Stimulated activated CD8-positive, alpha-beta memory T cell treated with anti-CD3 and anti-CD28 coated beads, Interleukin-15, amount 100 ng/mL, for 1 hour (primary cell): ENCODE measurements at regions not wholly inside any gene's neighbourhood (a gene's known extent, or its start where the extent isn't known, plus 50 kb on each side); places are given as distances from the start of the nearest gene placed in this dataset.

Experiments
- DNase-seq: peaks from one replicate; pipeline ENCODE4 v3.0.0-alpha.2; 2020; ENCODE audit warnings: low read depth

- DNase-seq = no peak
These were observed 77.2 kb downstream of the HIF1AN start for GRCh38 chr10:100612601-100613595.

- no peak for DNase-seq
These were observed 78.1 kb downstream of the HIF1AN start for GRCh38 chr10:100613846-100614245.

- no peak for DNase-seq
These were observed 78.8 kb downstream of the HIF1AN start for GRCh38 chr10:100614429-100615095.

- no peak for DNase-seq
These were observed 79.5 kb downstream of the HIF1AN start for GRCh38 chr10:100615241-100615640.

- no peak for DNase-seq
These were observed 80.2 kb downstream of the HIF1AN start for GRCh38 chr10:100615908-100616307.

GRCh38 chr10:100618091-100618615, 82.4 kb downstream of the HIF1AN start:
- no peak for DNase-seq

GRCh38 chr10:100618632-100619255, 83.0 kb downstream of the HIF1AN start:
- no peak for DNase-seq

- no peak for DNase-seq
These were observed 84.5 kb downstream of the HIF1AN start for GRCh38 chr10:100620087-100620835.

GRCh38 chr10:100621360-100622205, 85.8 kb downstream of the HIF1AN start:
- DNase-seq = no peak

GRCh38 chr10:100622946-100623345, 87.2 kb downstream of the HIF1AN start:
- no peak for DNase-seq

- no peak for DNase-seq
These were observed 87.9 kb downstream of the HIF1AN start for GRCh38 chr10:100623521-100624230.

GRCh38 chr10:100624298-100624697, 88.6 kb downstream of the HIF1AN start:
- DNase-seq = no peak

- DNase-seq = no peak
These were observed 90.1 kb downstream of the HIF1AN start for GRCh38 chr10:100625816-100626215.

GRCh38 chr10:100628061-100628460, 92.3 kb downstream of the HIF1AN start:
- no peak for DNase-seq

GRCh38 chr10:100631192-100631591, 95.4 kb downstream of the HIF1AN start:
- no peak for DNase-seq

- DNase-seq = no peak
These were observed 96.3 kb downstream of the HIF1AN start for GRCh38 chr10:100632027-100632426.

- no peak for DNase-seq
These were observed 98.3 kb downstream of the HIF1AN start for GRCh38 chr10:100634034-100634433.

GRCh38 chr10:100636848-100637553, 101.3 kb downstream of the HIF1AN start:
- no peak for DNase-seq

GRCh38 chr10:100637785-100638184, 102.0 kb downstream of the HIF1AN start:
- DNase-seq = no peak
